ENCODE measurements at regions not wholly inside any gene's neighbourhood (a gene's known extent, or its start where the extent isn't known, plus 50 kb on each side); places are given as distances from the start of the nearest gene placed in this dataset.
A peak's percentile ranks its signal among the peaks of the same experiment; 100 is the strongest.

DNA sequence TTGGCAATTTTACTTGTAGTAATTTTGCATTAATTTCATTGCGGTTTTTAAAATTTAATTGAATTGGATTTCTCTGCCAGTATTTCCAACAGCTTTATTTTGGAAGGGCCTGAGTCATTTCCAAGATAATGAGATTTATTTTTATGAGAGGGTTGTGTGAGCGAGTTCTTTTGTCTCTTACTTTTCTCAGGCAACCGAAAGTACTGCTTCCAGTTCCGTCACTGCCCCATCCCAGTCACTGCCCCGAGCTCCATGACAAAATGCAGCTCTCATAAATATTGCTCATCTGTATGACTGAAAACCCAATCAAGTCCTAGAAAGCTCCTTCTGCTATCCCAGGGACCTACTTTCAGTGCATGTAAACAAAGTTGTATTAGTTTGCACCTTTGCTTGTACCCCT, 468.4 kb upstream of the SEMA3D start:
- DNase-seq (ENCODE audit: low spot score) = no peak

DNA sequence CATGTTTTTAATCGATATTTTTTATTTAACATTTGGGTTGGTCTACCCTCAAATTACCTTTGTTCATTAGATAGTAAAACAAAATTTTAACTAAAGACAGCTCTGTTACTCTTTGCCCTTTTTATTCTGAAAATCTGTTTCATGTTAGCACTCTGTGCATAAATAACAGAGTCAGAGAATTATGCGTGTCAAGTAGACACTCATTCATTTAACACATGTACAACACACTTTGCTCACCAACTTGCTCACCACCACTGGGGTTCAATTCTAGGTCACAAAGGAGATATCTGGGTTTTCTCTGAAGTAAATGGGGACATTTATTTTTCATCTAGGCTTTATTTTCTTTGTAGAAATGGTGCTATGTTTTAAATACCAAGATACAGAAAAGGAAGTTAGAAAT, 457.4 kb upstream of the SEMA3D start:
- DNase-seq (ENCODE audit: low spot score) = no peak

DNA sequence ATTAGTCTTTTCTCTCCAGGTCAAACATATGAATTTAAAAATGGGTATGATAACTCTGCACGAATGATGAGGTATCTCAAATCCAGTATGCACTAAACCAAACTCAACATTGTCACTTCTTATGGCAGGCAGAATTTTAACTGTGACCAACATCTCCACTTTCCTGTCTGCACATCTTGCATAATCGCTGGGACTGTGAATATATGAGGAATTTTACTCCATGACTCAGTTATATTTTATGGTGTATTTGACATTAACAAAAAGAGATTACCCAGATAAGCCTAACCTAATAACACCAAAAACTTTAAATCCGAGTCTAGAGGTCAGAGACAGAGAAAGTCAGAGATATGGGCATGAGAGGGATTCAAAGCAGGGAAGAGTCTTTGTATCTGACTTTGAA, 454.5 kb upstream of the SEMA3D start:
- no peak for DNase-seq (ENCODE audit: low spot score)

DNA sequence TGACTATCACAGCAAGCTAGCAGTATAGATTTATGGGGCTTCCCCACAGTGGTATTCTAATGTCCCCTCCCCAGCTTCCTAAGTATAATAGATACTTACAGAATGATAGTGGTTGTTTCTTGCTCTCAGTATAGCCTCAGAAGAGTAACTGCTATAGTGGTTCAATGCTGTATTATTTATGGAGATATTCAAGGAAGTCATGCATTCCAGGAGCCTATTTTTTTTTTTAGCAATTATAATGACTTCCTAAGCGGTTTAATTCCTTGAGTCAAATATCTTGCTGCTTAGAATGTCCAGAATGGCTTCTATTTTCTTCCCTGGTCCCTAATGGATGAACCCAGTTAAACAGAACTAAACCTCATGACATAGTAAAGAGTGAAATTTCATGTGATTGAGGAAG, 451.5 kb upstream of the SEMA3D start:
- DNase-seq (ENCODE audit: low spot score) = no peak

DNA sequence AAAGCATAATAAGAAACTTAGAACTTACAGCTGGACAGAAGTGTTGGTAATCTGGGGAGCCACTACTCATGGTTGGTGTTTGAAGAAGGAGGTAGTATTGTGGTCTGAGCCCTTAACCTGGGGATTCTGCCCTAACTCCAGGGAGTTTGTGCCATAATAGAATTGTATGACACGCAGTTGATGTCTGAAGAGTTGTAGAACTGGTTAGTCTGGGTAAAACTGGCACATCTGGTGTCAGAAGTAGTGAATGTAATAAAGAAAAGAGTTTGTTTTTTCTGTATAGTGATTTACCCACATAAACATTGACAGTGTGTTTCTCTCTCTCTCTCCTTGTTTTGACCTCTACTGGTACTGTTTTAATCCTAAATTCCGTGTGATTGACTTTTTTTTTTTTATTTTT, 448.1 kb upstream of the SEMA3D start:
- no peak for DNase-seq (ENCODE audit: low spot score)

DNA sequence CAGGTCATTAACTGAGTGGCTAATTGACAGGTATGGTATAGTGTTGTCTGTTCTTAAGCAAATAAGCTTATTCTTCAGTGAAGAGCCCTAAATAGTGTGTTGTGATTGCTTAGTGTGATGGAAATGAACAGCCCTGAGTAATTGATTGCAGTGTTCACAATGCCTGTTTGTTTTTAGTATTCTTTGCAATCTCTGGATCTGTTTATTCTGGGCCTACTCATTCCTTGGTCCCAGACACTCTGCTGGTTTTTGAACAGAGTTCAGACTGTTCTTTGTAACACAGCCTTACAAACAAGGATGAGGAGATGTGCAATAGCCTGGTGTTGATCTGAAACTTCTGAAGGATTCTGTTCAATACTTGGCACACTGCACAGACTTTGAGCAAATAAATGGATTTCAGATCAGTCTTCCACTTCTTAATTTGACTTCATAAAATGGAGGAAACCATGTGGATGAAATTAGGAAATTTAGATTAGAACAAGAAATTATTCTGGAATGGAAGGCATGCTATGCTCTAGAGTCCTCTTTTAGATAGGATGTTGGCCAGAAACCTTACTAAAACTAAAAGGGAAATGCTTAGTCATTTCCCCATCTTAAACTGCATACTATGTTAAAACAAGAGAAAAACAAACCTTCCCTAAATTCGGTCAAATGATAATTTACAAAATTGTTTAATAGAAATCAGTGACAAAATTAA, 444.2 kb upstream of the SEMA3D start:
- DNase-seq (ENCODE audit: low spot score) = peak; percentile 57

DNA sequence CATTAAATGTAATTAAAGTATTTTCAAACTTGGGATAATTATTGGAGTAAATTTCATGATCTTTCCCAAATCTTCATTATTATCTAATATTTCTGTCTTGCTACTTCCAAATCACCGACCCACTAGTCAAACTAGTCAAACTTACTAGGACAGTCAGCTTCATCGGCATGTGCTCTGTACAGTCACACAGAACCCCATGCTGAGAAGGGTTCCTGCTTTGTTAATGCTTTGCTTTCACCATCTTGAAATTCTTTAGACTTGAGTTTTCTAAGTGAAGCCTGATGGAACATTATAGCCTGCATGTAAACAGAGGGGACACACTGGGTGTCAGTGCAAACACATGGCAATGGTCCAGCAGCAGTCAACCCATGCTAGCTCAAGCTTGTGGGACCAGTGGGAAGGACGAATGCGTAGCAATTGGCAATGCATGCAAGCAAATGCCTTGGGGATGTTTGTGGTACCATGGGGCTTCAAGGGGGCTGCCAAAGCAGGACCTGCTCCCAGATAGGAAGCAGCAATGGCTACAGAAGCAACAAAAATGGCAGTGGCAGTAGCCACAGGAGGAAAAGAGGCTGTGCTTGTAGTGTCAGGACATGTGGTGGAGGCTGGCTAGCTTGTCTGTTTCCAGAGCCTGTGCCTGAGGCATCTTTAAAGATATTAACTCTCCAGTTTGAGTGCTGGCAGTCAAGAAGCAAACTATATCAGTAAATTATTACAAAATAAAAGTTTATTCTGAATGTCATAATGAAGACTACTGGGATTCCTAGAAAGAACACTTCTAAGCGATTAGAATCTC, 441.1 kb upstream of the SEMA3D start:
- no peak for DNase-seq (ENCODE audit: low spot score)

DNA sequence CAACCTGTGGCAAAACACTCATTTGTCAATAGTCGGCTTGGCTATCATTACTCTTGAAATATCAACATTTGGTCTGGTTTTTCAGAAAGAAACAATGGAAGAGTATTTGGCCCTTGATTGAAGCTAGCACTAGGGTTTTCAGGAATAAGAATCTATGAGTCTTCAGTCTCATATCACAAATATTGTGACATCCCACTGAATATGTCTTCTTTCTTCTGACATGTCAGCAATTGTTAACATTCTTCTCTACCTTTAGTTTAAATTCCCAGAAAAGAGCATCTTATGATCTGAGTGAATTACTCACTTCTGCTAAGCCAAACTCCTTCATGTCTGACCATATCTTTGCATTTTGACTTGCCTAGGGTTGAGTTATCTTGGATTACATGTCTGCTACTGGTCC, 435.2 kb upstream of the SEMA3D start:
- DNase-seq (ENCODE audit: low spot score) = no peak

DNA sequence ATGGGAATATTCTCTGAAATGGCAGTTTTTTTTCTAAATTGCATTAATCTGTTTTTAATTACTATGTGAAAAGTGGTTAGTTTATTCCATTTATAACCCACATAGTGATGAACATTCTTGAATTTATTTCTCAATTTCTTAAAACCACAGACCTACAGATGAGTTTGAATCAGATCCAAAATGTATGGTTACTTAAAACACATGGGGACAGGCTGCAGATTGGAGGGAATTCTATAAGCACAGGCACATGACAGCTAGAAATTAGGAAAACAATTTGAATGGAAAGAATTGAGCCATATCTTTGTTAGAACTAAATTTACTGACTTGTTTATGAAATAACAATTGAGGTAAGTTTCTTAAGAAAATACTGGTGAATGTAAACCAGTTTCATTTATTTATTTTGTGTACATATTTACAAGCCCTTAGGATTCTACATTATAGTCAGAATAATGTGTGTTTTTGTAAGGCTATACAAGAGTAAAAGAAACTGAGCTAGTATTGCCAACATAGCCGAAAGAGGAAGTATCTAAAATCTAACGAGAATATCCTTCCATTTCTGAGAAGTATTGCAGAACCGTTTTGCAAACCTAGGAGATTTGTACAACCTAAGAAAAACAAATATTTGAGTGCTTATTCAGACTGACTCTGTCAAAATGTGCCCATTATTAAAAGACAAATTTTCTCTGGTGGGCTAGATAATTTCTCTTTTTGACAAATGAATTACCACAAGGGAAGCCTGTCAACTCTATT, 434.3 kb upstream of the SEMA3D start:
- no peak for DNase-seq (ENCODE audit: low spot score)

DNA sequence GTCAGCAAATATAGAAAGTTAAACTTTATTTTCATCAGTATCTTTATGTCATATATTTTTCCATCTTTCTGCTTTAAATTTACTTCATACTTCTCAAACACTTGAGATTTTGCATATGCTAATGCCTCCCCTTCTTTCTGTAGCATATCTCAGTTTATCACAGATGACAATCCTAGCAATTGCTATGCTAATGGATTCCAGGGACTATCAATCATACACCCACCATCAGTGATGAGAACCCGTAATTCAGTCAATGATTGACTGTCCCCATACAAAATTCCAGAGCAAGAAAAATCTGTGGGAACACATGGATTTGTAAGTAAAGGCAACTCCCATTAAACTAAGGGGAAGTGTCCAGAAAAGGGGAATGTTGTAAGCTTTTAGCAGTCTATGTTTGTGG, 432.4 kb upstream of the SEMA3D start:
- no peak for DNase-seq (ENCODE audit: low spot score)

DNA sequence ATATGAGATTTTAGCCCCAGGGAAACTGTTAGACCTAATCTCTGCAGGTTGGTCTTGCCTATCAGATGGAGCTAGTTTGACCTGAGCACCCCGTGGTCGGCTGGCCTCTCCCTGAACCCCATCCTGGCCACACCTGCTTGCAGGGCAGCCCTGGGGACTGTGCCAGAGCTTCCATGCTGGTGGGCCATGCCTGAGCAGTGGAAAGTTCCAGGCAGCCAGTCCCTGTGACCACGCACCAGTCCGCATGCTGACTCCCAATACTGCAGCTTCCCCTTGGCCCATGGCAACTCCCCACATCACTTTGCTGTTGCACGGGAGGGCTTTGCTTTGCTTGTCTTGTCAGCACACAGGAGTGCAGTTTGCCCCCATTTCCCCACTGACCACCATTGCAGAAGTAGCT, 427.8 kb upstream of the SEMA3D start:
- no peak for DNase-seq (ENCODE audit: low spot score)

DNA sequence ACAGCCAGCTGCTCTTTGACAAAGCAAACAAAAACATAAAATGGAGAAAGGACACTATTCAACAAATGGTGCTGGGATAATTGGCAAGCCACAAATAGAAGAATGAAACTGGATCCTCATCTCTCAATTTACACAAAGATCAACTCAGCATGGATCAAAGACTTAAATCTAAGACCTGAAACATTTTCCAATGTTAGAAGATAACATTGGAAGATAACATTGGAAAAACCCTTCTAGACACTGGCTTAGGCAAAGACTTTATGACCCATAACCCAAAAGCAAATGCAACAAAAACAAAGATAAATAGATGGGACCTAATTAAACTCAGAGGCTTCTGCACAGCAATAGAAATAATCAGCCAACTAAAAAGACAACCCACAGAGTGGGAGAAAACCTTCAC, 425.7 kb upstream of the SEMA3D start:
- DNase-seq (ENCODE audit: low spot score) = no peak

DNA sequence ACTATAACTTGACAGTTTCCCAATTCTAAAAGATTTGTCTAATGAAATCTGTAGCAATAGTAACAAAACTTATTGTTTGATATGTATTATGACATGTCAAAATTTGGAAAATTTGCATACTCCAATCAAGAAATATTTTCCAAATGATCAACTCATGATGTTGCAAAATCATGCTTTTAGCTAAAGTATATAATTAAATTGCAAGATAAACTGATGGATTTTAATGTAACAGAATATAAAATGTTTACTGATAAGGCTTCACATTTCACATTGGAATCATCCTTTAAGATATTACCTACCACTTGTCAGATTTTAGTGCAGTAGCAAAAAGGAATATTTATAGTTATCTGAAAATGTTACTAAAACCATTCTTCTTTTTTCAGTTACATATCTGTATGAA, 421.9 kb upstream of the SEMA3D start:
- DNase-seq (ENCODE audit: low spot score) = no peak

DNA sequence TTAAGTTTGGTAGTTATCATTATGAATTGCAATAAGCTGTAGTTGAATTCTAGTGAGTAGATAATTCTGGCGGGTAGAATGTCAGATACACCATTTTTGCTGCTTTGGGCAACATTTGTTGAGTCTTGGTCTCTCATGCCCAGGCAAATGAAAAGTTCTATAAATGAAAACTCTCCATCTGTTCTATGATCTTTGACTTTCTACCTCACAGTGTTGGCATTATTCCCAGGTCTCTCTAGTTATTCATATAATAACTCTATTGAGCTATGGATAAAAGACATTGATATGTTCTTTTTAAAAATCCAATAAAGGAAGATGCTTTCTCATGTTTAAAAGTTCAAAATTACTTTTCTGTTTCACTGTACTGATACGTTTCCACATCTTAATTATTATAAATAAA, 415.3 kb upstream of the SEMA3D start:
- DNase-seq (ENCODE audit: low spot score) = peak; percentile 17

DNA sequence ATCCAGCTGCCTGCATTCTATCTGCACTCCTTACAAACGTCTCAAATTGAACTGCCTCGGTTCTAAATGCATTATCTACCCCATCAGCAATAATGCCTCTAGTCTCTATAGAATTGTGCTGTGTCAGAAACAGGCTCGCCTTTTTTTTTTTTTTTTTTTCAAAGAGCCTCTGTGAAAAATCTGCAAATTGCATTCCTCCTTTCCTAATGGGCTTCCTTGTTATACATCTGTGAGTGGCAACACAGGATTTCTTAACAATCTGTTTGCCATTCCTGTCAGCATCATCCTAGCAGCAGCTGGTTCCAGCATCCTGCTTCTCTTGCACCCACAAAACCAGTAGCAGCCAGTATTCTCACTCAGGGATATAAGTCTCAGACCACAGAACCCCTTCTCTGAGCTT, 413.5 kb upstream of the SEMA3D start:
- peak; percentile 22 for DNase-seq (ENCODE audit: low spot score)

DNA sequence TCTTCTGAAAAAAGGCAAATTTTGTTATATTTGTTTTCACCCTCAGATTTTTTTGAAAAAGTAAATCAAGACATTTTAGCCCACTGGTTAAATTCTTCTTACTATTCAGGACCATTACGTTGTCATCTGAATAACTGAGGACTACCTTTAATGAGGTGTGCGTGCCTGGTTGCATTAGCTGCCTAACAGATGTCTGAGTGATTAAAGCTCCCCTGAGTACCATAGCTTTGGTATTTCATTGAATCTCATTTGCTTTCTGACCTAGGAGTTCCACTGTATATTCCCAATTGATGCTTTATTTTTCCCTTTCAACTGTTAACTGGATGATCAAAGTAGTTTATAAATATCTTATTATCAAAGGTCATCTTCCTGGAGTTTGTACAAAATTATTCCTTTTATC, 410.0 kb upstream of the SEMA3D start:
- no peak for DNase-seq (ENCODE audit: low spot score)

DNA sequence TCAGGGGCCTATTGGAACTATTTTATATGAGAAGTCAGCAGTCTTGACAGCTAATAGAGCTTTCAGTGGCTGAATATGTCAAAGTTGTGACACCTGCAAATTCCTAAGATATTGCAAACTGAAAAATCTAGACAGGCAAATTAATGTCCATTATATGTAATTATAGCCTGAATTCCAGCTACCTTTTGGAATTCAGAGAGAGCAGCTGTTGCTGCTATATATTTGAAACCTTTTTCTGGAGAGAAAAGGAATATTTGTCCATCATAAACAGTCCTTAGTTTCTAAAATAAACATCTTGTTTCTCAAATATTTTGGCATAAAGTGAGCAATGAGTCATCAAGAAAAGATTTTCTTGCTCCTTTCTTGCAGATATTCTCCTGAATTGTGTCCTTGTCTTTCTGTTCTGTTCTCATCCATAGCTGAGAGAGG, 408.9 kb upstream of the SEMA3D start:
- DNase-seq (ENCODE audit: low spot score) = peak; percentile 82

DNA sequence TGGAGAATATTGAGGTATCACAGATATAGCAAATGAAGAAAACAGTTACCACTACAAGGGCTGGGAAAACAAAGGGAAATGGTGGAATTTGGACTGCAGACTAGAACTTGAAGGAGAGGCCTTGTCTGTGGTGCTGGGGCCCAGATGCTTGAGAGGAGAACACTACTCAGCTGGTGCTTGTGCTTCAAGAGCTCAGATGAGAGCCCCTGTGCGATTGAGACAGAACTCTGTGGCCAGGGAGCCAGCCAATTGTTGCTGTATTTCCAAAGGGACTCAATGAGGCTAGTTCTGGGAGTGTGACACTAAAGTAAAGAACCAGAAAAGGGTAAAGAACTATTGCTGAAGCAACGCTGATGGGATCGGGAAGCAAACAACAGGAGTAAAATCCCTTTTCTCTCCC, 406.5 kb upstream of the SEMA3D start:
- DNase-seq (ENCODE audit: low spot score) = no peak

DNA sequence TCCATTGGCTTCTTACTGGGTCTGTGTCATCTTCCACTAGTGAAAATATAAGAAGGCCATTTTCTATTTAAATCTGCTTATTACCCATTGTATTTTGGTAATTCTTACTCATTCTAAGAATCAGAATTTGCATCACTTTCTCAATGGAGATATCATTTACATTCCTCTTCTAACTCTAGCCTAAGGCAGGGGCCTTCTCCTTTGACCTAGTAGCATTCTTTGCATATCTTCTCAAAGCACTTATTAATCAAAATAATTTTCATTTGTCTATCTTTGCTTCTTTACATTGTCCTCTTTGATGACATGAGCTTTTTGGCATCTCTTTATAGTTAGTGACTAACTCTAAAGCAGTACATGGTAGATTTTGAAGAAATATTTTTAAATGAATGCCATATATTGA, 400.9 kb upstream of the SEMA3D start:
- no peak for DNase-seq (ENCODE audit: low spot score)

DNA sequence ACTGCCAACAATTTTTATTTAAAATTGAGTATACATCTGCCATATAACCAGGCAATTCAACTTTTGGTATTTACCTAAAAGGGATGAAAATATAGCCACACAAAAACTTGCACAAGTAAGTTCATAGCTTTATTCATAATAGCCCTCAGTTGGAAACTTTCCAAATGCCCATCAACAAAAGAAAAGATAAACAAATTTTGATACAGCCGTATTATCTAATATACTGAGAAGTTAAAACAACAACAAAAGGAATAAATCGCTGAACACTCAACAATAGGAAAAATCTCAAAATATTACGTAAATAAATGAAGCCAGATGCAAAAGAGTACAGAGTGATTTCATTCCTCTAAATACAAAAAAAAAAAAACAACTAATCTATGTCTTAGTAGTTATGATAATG, 399.2 kb upstream of the SEMA3D start:
- no peak for DNase-seq (ENCODE audit: low spot score)

DNA sequence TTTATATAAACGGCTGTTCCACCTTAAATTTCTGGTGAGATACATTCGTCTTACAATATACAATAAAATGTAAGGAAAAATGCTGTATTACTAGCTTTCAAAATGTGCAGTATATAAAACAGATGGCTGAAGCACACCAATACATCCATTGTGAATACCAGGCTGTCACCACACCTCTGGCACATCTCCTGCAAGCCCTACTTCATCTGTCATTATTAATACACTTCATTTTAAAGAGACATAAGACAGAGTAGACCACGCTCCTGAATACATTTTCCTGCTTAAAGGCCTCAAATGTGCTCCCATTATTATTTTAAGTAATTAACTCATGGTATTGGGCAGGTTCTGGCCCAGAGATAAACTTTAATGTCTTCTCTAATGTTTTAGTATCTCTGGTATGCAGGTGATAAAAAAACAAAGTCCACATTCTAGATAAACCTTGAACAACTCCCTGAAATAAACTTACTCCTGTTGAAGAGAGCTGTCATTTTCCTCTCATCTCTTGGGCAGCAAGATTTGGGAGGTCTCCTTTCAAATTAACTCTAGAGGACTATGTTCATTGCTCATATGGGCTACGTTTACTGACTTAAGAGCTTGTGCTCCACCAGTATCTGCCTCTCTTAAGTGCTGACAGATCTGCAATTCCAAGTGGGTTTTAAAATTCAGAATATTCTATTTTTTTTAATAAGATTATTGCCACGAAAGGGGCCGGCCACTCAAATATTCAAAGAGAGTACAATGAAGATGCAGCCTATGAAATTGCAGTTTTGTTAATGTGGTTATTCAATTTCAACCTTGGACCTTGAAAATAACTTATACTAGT, 396.5 kb upstream of the SEMA3D start:
- DNase-seq (ENCODE audit: low spot score) = no peak

DNA sequence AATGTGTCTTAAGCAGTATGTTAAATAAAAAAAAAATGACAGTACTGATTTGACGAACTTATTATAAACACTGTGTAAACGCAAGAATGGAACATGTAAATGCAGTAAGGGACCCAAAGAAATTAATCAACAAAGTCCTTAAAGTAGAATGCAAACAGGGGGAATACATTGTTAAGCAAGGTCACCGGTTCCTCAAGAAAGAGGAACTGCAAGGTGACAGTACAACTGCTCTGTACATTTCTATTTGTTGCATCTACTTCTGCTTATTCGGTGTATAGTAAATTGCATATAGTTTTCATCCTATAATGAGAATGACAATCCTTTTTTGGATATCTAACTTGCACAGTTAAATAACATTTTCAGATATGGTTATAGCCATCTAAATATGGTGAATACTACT, 387.0 kb upstream of the SEMA3D start:
- DNase-seq (ENCODE audit: low spot score) = no peak
